GM13976 (cell line): ENCODE measurements at regions not wholly inside any gene's neighbourhood (a gene's known extent, or its start where the extent isn't known, plus 50 kb on each side); places are given as distances from the start of the nearest gene placed in this dataset.
"Not testable (repeated sequence)": the region's sequence is repeated elsewhere in the genome, so short reads cannot be mapped to it uniquely, and the experiment has no call there.

Experiments used
- DNase-seq: peaks from one replicate; pipeline ENCODE4 v3.0.0; 2012; ENCODE audit warnings: low spot score
- CTCF ChIP-seq: IDR thresholded peaks from 2 replicates; pipeline ENCODE4 v1.5.1; 2012; ENCODE audit warnings: borderline replicate concordance, mild to moderate bottlenecking; ENCODE audit not compliant: insufficient read depth; ENCODE audit errors: extremely low read depth, missing control alignments, control extremely low read depth
- in situ Hi-C: fragments of 300-500 bp; cut with MboI; formaldehyde crosslinking; loops from one replicate; pipeline ENCODE4 v1.12.0; 2022; ENCODE audit warnings: low sequenced_read_pairs, mixed read lengths, inconsistent platforms; ENCODE audit not compliant: unreplicated experiment

GRCh38 chr6:58113960-58114359, 796.5 kb downstream of the PRIM2 start:
- in situ Hi-C loops, result no loop called here
- no peak for TF ChIP-seq CTCF
- DNase-seq, result no peak

- DNase-seq, in situ Hi-C loops: not testable (repeated sequence)
Measured at GRCh38 chr6:58117162-58117561, 799.7 kb downstream of the PRIM2 start.

- in situ Hi-C loops, DNase-seq: not testable (repeated sequence)
Measured at GRCh38 chr6:58121616-58122015, 804.2 kb downstream of the PRIM2 start.

- DNase-seq, in situ Hi-C loops: not testable (repeated sequence)
Measured at GRCh38 chr6:58123770-58124169, 806.3 kb downstream of the PRIM2 start.

- in situ Hi-C loops, DNase-seq: not testable (repeated sequence)
Measured at GRCh38 chr6:58128549-58128948, 811.1 kb downstream of the PRIM2 start.

- in situ Hi-C loops, DNase-seq: not testable (repeated sequence)
Measured at GRCh38 chr6:58129098-58129497, 811.7 kb downstream of the PRIM2 start.

GRCh38 chr6:58139746-58140145, 822.3 kb downstream of the PRIM2 start:
- in situ Hi-C loops, DNase-seq: not testable (repeated sequence)

GRCh38 chr6:58171025-58171424, 853.6 kb downstream of the PRIM2 start:
- in situ Hi-C loops, DNase-seq: not testable (repeated sequence)

- DNase-seq, in situ Hi-C loops: not testable (repeated sequence)
Measured at GRCh38 chr6:58181557-58182065, 864.2 kb downstream of the PRIM2 start.

GRCh38 chr6:58185300-58185699, 867.9 kb downstream of the PRIM2 start:
- in situ Hi-C loops, DNase-seq: not testable (repeated sequence)

GRCh38 chr6:58193209-58193608, 875.8 kb downstream of the PRIM2 start:
- DNase-seq, in situ Hi-C loops: not testable (repeated sequence)

GRCh38 chr6:58198301-58198700, 880.9 kb downstream of the PRIM2 start:
- no peak for TF ChIP-seq CTCF
- in situ Hi-C loops, result no loop called here
- DNase-seq, result no peak

GRCh38 chr6:58237124-58237523, 919.7 kb downstream of the PRIM2 start:
- in situ Hi-C loops, DNase-seq: not testable (repeated sequence)

- in situ Hi-C loops, DNase-seq: not testable (repeated sequence)
Measured at GRCh38 chr6:58238421-58238820, 921.0 kb downstream of the PRIM2 start.

GRCh38 chr6:58257625-58258024, 940.2 kb downstream of the PRIM2 start:
- in situ Hi-C loops, result not testable (repeated sequence)

More at GRCh38 chr6:58257625-58258024, 940.2 kb downstream of the PRIM2 start:
- DNase-seq, result not testable (repeated sequence)
